Activated CD4-positive, alpha-beta memory T cell treated with anti-CD3 and anti-CD28 coated beads, Interleukin-2, amount 10 ng/mL, durations not matched to agents 7 days and 5 days (primary cell): ENCODE measurements at regions not wholly inside any gene's neighbourhood (a gene's known extent, or its start where the extent isn't known, plus 50 kb on each side); places are given as distances from the start of the nearest gene placed in this dataset.
"Not testable (repeated sequence)": the region's sequence is repeated elsewhere in the genome, so short reads cannot be mapped to it uniquely, and the experiment has no call there.

Experiments used
- CTCF ChIA-PET: fragments of 350-600 bp; sonication (Branson Sonifier 250); formaldehyde crosslinking; loops from one replicate; lab custom pipeline; 2021; ENCODE audit warnings: antibody characterized with exemption, inconsistent platforms; lab: Charles Lee
- POLR2A ChIA-PET: fragments of 350-600 bp; sonication (Branson Sonifier 250); formaldehyde crosslinking; loops from one replicate; lab custom pipeline; 2021; ENCODE audit warnings: antibody characterized with exemption; lab: Charles Lee
- DNase-seq: peaks from one replicate; pipeline ENCODE4 v3.0.0-alpha.2; 2020
- H3K27ac Mint-ChIP-seq: one replicate; pipeline ENCODE4 v1.8.0; 2021; ENCODE audit warnings: mild to moderate bottlenecking, mixed read lengths
- H3K27me3 Mint-ChIP-seq: one replicate; pipeline ENCODE4 v1.8.0; 2021; ENCODE audit warnings: mixed read lengths
- H3K36me3 Mint-ChIP-seq: one replicate; pipeline ENCODE4 v1.8.0; 2021; ENCODE audit warnings: low read depth, mixed read lengths
- H3K4me1 Mint-ChIP-seq: one replicate; pipeline ENCODE4 v1.8.0; 2021; ENCODE audit warnings: mixed read lengths
- H3K4me3 Mint-ChIP-seq: one replicate; pipeline ENCODE4 v1.8.0; 2021; ENCODE audit warnings: mild to moderate bottlenecking, mixed read lengths
- H3K9me3 Mint-ChIP-seq: one replicate; pipeline ENCODE4 v1.8.0; 2021; ENCODE audit warnings: mixed read lengths

DNA sequence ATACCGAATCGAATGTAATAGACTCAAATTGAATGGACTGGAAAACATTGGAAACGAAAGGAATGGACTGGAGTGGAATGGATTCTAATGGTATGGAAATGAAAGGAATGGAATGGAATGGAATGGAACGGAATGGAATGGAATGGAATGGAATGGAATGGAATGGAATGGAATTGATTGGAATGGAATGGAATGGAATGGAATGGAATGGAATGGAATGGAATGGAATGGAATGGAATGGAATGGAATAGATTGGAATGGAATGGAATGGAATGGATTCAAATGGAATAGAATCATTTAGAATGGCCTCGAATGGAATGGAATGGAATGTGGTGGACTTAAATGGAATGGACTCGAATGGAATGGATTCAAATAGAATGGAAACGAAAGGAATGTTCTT is 1057.5 kb upstream of the USP9Y start:
- H3K27ac Mint-ChIP-seq, DNase-seq, CTCF ChIA-PET, POLR2A ChIA-PET, H3K4me3 Mint-ChIP-seq, H3K27me3 Mint-ChIP-seq, H3K4me1 Mint-ChIP-seq: not testable (repeated sequence)
- Mint-ChIP-seq H3K9me3 (peaks cover 49% of the 10 kb centered on the region), H3K36me3 (peaks cover 24% of the 10 kb centered on the region)

DNA sequence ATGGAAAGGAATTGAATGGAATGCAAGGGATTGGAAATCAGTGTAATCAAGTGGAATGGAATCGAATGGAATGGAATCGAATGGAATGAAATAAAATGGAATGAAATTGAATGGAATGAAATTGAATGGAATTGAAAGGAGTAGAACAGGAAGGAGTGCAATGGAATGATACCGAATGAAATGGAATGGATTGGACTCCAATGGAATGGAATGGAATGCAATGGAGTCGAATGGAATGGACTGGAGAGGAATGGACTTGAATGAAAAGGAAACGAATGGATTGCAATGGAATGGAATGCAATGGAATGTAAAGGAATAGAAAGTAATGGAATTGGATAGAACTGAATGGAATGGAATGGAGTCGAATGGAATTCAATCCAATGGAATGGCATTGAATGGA is 1032.8 kb upstream of the USP9Y start:
- POLR2A ChIA-PET: no interaction called here
- Mint-ChIP-seq H3K9me3 (peaks cover 76% of the 10 kb centered on the region), H3K27me3 (no peaks in the 10 kb centered on the region), H3K27ac (no peak overlapping the region), H3K4me3 (no peak overlapping the region), H3K4me1 (no peaks in the 10 kb centered on the region), H3K36me3 (peaks cover 14% of the 10 kb centered on the region)
- DNase-seq: no peak
- CTCF ChIA-PET: no interaction called here
